ENCODE measurements at regions not wholly inside any gene's neighbourhood (a gene's known extent, or its start where the extent isn't known, plus 50 kb on each side); places are given as distances from the start of the nearest gene placed in this dataset.

GRCh38 chr2:122205641-122206040 lies 450.2 kb downstream of the TSN start:
- H3K4me1 ChIP-seq (ENCODE audit: control insufficient read depth in 2 of 3, insufficient read depth in 2 of 3, low read depth in 1 of 3, low read length in 3 of 3) = no peaks in the 10 kb centered on the region
- H3K9me3 ChIP-seq (ENCODE audit: control insufficient read depth in 2 of 3, insufficient read depth in 1 of 3, low read length in 3 of 3) = no peaks in the 10 kb centered on the region
- no peaks in the 10 kb centered on the region for H3K27me3 ChIP-seq (ENCODE audit: control insufficient read depth, insufficient read depth, low read length)
- DNase-seq (no peak), FAIRE-seq (no peak)
- no peaks in the 10 kb centered on the region for H3K36me3 ChIP-seq (ENCODE audit: control insufficient read depth in 2 of 3, insufficient read depth in 3 of 3, low read length in 3 of 3)
- no peak for TF ChIP-seq CTCF (IDR thresholded peaks at IDR 0.05; ENCODE audit: borderline replicate concordance, extremely low read depth, insufficient read depth)
- H3K9ac ChIP-seq (ENCODE audit: low read length in 3 of 3) = no peak overlapping the region
- H3K4me3 ChIP-seq (ENCODE audit: low read length in 3 of 3) = no peak overlapping the region
- H3K27ac ChIP-seq (ENCODE audit: low read depth in 2 of 2, low read length in 2 of 2) = no peak overlapping the region
- intact Hi-C loops (cut with DNase I) = no loop called here

GRCh38 chr2:122206101-122206500 lies 450.6 kb downstream of the TSN start:
- H3K27me3 ChIP-seq (ENCODE audit: control insufficient read depth, insufficient read depth, low read length) = no peaks in the 10 kb centered on the region
- no peaks in the 10 kb centered on the region for H3K4me1 ChIP-seq (ENCODE audit: control insufficient read depth in 2 of 3, insufficient read depth in 2 of 3, low read depth in 1 of 3, low read length in 3 of 3)
- no peak overlapping the region for H3K27ac ChIP-seq (ENCODE audit: low read depth in 2 of 2, low read length in 2 of 2)
- no peak for TF ChIP-seq CTCF (IDR thresholded peaks at IDR 0.05; ENCODE audit: borderline replicate concordance, extremely low read depth, insufficient read depth)
- no peaks in the 10 kb centered on the region for H3K36me3 ChIP-seq (ENCODE audit: control insufficient read depth in 2 of 3, insufficient read depth in 3 of 3, low read length in 3 of 3)
- no peak for FAIRE-seq
- no peak overlapping the region for H3K4me3 ChIP-seq (ENCODE audit: low read length in 3 of 3)
- intact Hi-C loops (cut with DNase I) = no loop called here
- no peak for DNase-seq
- H3K9ac ChIP-seq (ENCODE audit: low read length in 3 of 3) = no peak overlapping the region
- H3K9me3 ChIP-seq (ENCODE audit: control insufficient read depth in 2 of 3, insufficient read depth in 1 of 3, low read length in 3 of 3) = no peaks in the 10 kb centered on the region

GRCh38 chr2:122209377-122209776 lies 453.9 kb downstream of the TSN start:
- no peak overlapping the region for H3K9ac ChIP-seq (ENCODE audit: low read length in 3 of 3)
- no peaks in the 10 kb centered on the region for H3K9me3 ChIP-seq (ENCODE audit: control insufficient read depth in 2 of 3, insufficient read depth in 1 of 3, low read length in 3 of 3)
- H3K4me1 ChIP-seq (ENCODE audit: control insufficient read depth in 2 of 3, insufficient read depth in 2 of 3, low read depth in 1 of 3, low read length in 3 of 3) = no peaks in the 10 kb centered on the region
- no peak for TF ChIP-seq CTCF (IDR thresholded peaks at IDR 0.05; ENCODE audit: borderline replicate concordance, extremely low read depth, insufficient read depth)
- H3K27me3 ChIP-seq (ENCODE audit: control insufficient read depth, insufficient read depth, low read length) = no peaks in the 10 kb centered on the region
- DNase-seq = no peak
- no peak overlapping the region for H3K27ac ChIP-seq (ENCODE audit: low read depth in 2 of 2, low read length in 2 of 2)
- no peak for FAIRE-seq
- no peaks in the 10 kb centered on the region for H3K36me3 ChIP-seq (ENCODE audit: control insufficient read depth in 2 of 3, insufficient read depth in 3 of 3, low read length in 3 of 3)
- intact Hi-C loops (cut with DNase I) = no loop called here
- H3K4me3 ChIP-seq (ENCODE audit: low read length in 3 of 3) = no peak overlapping the region

- no peak for FAIRE-seq
- H3K36me3 ChIP-seq (ENCODE audit: control insufficient read depth in 2 of 3, insufficient read depth in 3 of 3, low read length in 3 of 3) = no peaks in the 10 kb centered on the region
- DNase-seq = no peak
- intact Hi-C loops (cut with DNase I) = no loop called here
- H3K27ac ChIP-seq (ENCODE audit: low read depth in 2 of 2, low read length in 2 of 2) = no peak overlapping the region
- H3K27me3 ChIP-seq (ENCODE audit: control insufficient read depth, insufficient read depth, low read length) = no peaks in the 10 kb centered on the region
- no peaks in the 10 kb centered on the region for H3K9me3 ChIP-seq (ENCODE audit: control insufficient read depth in 2 of 3, insufficient read depth in 1 of 3, low read length in 3 of 3)
- H3K4me3 ChIP-seq (ENCODE audit: low read length in 3 of 3) = no peak overlapping the region
- H3K9ac ChIP-seq (ENCODE audit: low read length in 3 of 3) = no peak overlapping the region
- H3K4me1 ChIP-seq (ENCODE audit: control insufficient read depth in 2 of 3, insufficient read depth in 2 of 3, low read depth in 1 of 3, low read length in 3 of 3) = no peaks in the 10 kb centered on the region
- TF ChIP-seq CTCF (IDR thresholded peaks at IDR 0.05; ENCODE audit: borderline replicate concordance, extremely low read depth, insufficient read depth) = no peak
Measured at GRCh38 chr2:122210065-122210464, 454.6 kb downstream of the TSN start.
